H9 (cell line): ENCODE measurements at regions not wholly inside any gene's neighbourhood (a gene's known extent, or its start where the extent isn't known, plus 50 kb on each side); places are given as distances from the start of the nearest gene placed in this dataset.
A peak's percentile ranks its signal among the peaks of the same experiment; 100 is the strongest.

Source experiments
- DNase-seq: peaks from one replicate; pipeline ENCODE4 v3.0.0-alpha.2; 2017
- H2AFZ ChIP-seq: one replicate; pipeline ENCODE4 v1.6.1; 2013; ENCODE audit warnings: mild to moderate bottlenecking, low read length, control low read depth, moderate library complexity
- H2AK5ac ChIP-seq: 2 replicates; pipeline ENCODE4 v1.6.1; 2013; ENCODE audit warnings: low read length, control low read depth, mixed read lengths; ENCODE audit not compliant: insufficient read length
- H2BK120ac ChIP-seq: one replicate; pipeline ENCODE4 v1.6.1; 2013; ENCODE audit warnings: low read depth, mild to moderate bottlenecking, low read length, control low read depth, inconsistent platforms; ENCODE audit not compliant: poor library complexity, severe bottlenecking
- H2BK12ac ChIP-seq: 2 replicates; pipeline ENCODE4 v1.6.1; 2013; ENCODE audit warnings: low read length, control low read depth, mixed read lengths, low read depth; ENCODE audit not compliant: insufficient read length
- H2BK15ac ChIP-seq: 2 replicates; pipeline ENCODE4 v1.6.1; 2013; ENCODE audit warnings: low read depth, low read length, control low read depth
- H2BK20ac ChIP-seq: one replicate; pipeline ENCODE4 v1.6.1; 2013; ENCODE audit warnings: low read depth, mild to moderate bottlenecking, low read length, control low read depth, inconsistent platforms; ENCODE audit not compliant: poor library complexity, severe bottlenecking
- H2BK5ac ChIP-seq: 2 replicates; pipeline ENCODE4 v1.6.1; 2013; ENCODE audit warnings: low read length, control low read depth, mixed read lengths; ENCODE audit not compliant: insufficient read length
- H3K14ac ChIP-seq: 2 replicates; pipeline ENCODE4 v1.6.1; 2013; ENCODE audit warnings: low read length, control low read depth; ENCODE audit not compliant: insufficient read depth
- H3K18ac ChIP-seq: 2 replicates; pipeline ENCODE4 v1.6.1; 2013; ENCODE audit warnings: low read depth, mild to moderate bottlenecking, mixed read lengths, low read length, control low read depth; ENCODE audit not compliant: insufficient read length
- H3K23ac ChIP-seq: 2 replicates; pipeline ENCODE4 v1.6.1; 2013; ENCODE audit warnings: low read length, control low read depth, mixed read lengths, low read depth; ENCODE audit not compliant: insufficient read length
- H3K23me2 ChIP-seq: 2 replicates; pipeline ENCODE4 v1.6.1; 2013; ENCODE audit warnings: low read depth, mild to moderate bottlenecking, mixed read lengths, low read length, control low read depth; ENCODE audit not compliant: insufficient read length, poor library complexity, severe bottlenecking
- H3K27ac ChIP-seq: 2 replicates; pipeline ENCODE4 v1.5.1; 2013; ENCODE audit warnings: low read length, control low read depth, mixed read lengths, low read depth; ENCODE audit not compliant: insufficient read length
- H3K27me3 ChIP-seq: 2 replicates; pipeline ENCODE4 v1.6.1; 2013; ENCODE audit warnings: low read length, control low read depth, inconsistent platforms; ENCODE audit not compliant: insufficient read depth
- H3K4ac ChIP-seq: 2 replicates; pipeline ENCODE4 v1.6.1; 2013; ENCODE audit warnings: low read depth, mild to moderate bottlenecking, control low read depth, inconsistent platforms, low read length, moderate library complexity
- H3K4me1 ChIP-seq: 2 replicates; pipeline ENCODE4 v1.6.1; 2013; ENCODE audit warnings: low read length, control low read depth, inconsistent platforms; ENCODE audit not compliant: insufficient read depth
- H3K4me2 ChIP-seq: 2 replicates; pipeline ENCODE4 v1.6.1; 2013; ENCODE audit warnings: low read length, control low read depth, mixed read lengths; ENCODE audit not compliant: insufficient read length, insufficient read depth
- H3K56ac ChIP-seq: 2 replicates; pipeline ENCODE4 v1.6.1; 2013; ENCODE audit warnings: low read depth, mild to moderate bottlenecking, mixed read lengths, low read length, control low read depth; ENCODE audit not compliant: insufficient read length
- H3K79me1 ChIP-seq: 2 replicates; pipeline ENCODE4 v1.6.1; 2013; ENCODE audit warnings: low read depth, mild to moderate bottlenecking, moderate library complexity, low read length, control low read depth, inconsistent platforms; ENCODE audit not compliant: insufficient read depth, poor library complexity, severe bottlenecking
- H3K79me2 ChIP-seq: 2 replicates; pipeline ENCODE4 v1.6.1; 2013; ENCODE audit warnings: low read length, control low read depth, inconsistent platforms; ENCODE audit not compliant: insufficient read depth
- H3K9ac ChIP-seq: 2 replicates; pipeline ENCODE4 v1.6.1; 2013; ENCODE audit warnings: low read length, control low read depth, mixed read lengths; ENCODE audit not compliant: insufficient read length; ENCODE audit errors: extremely low read depth
- H3K9me3 ChIP-seq: one replicate; pipeline ENCODE4 v1.6.1; 2013; ENCODE audit warnings: low read depth, low read length, inconsistent platforms; ENCODE audit not compliant: control insufficient read depth
- H3T11ph ChIP-seq: one replicate; pipeline ENCODE4 v1.6.1; 2013; ENCODE audit warnings: mild to moderate bottlenecking, low read length, control low read depth, inconsistent platforms
- H4K20me1 ChIP-seq: one replicate; pipeline ENCODE4 v1.6.1; 2013; ENCODE audit not compliant: control insufficient read depth, insufficient read length, insufficient read depth
- H4K5ac ChIP-seq: 2 replicates; pipeline ENCODE4 v1.6.1; 2013; ENCODE audit warnings: low read depth, mild to moderate bottlenecking, mixed read lengths, low read length, control low read depth; ENCODE audit not compliant: insufficient read length
- H4K8ac ChIP-seq: replicated peaks from 2 replicates; pipeline ENCODE4 v1.6.1; 2013; ENCODE audit warnings: low read length, control low read depth, mixed read lengths, low read depth; ENCODE audit not compliant: insufficient read length
- H4K91ac ChIP-seq: 2 replicates; pipeline ENCODE4 v1.6.1; 2013; ENCODE audit warnings: low read depth, mild to moderate bottlenecking, moderate library complexity, mixed read lengths, low read length, control low read depth; ENCODE audit not compliant: insufficient read length
- H3K27ac Mint-ChIP-seq, 3 experiments: 2 replicates in 2 of 3; 3 replicates in 1 of 3; pipeline ENCODE4 v1.8.0; 2020 to 2021; ENCODE audit warnings: mixed read lengths in 3 of 3, mild to moderate bottlenecking in 1 of 3, moderate library complexity in 1 of 3
- H3K27me3 Mint-ChIP-seq: 2 replicates; pipeline ENCODE4 v1.8.0; 2021; ENCODE audit warnings: low read depth, mild to moderate bottlenecking, moderate library complexity, mixed read lengths
- H3K36me3 Mint-ChIP-seq, 3 experiments: 2 replicates in 2 of 3; 3 replicates in 1 of 3; pipeline ENCODE4 v1.8.0; 2020 to 2021; ENCODE audit warnings: low read depth in 3 of 3, mixed read lengths in 3 of 3; ENCODE audit not compliant: insufficient read depth in 1 of 3
- H3K4me1 Mint-ChIP-seq, 2 experiments: 2 replicates each; pipeline ENCODE4 v1.8.0; 2020; ENCODE audit warnings: mixed read lengths in 2 of 2
- H3K4me3 Mint-ChIP-seq, 2 experiments: 2 replicates in 1 of 2; 3 replicates in 1 of 2; pipeline ENCODE4 v1.8.0; 2020 to 2021; ENCODE audit warnings: mild to moderate bottlenecking in 2 of 2, mixed read lengths in 2 of 2, moderate library complexity in 1 of 2
- H3K9me3 Mint-ChIP-seq, 2 experiments: 2 replicates in 1 of 2; 3 replicates in 1 of 2; pipeline ENCODE4 v1.8.0; 2020; ENCODE audit warnings: mild to moderate bottlenecking in 2 of 2, mixed read lengths in 2 of 2, moderate library complexity in 1 of 2
- WGBS: extraction: QIAGEN DNeasy Blood & Tissue Kit; methylation state at CpG from one replicate; pipeline ENCODE4 v1.1.7; 2013; ENCODE audit warnings: missing lambda C conversion rate, low lambda C conversion rate, mixed read lengths; ENCODE audit not compliant: insufficient read length; ENCODE audit errors: extremely low coverage; 5-methylcytosine and 5-hydroxymethylcytosine counted together
- TF ChIP-seq, protein P1 (sequence below): fragments of 200-600 bp; sonication (generic); conservative IDR thresholded peaks from 3 replicates; pipeline ENCODE4 v1.8.0; 2021; ENCODE audit warnings: antibody characterized with exemption, mild to moderate bottlenecking

GRCh38 chr5:54676481-54677340, 159.2 kb downstream of the SNX18 start:
- Histone ChIP-seq H2AFZ (no peak overlapping the region), H4K8ac (no peak overlapping the region), H3K18ac (no peak overlapping the region), H3K9me3 (no peaks in the 10 kb centered on the region), H3K4me2 (no peak overlapping the region), H2BK120ac (no peak overlapping the region), H3K14ac (no peak overlapping the region), H2BK20ac (no peak overlapping the region), H4K20me1 (no peaks in the 10 kb centered on the region), H3K79me2 (no peaks in the 10 kb centered on the region), H3K4ac (no peak overlapping the region), H3K23ac (no peak overlapping the region), H3K9ac (no peak overlapping the region), H2BK15ac (no peak overlapping the region), H3K23me2 (no peaks in the 10 kb centered on the region), H3K27me3 (no peaks in the 10 kb centered on the region), H3T11ph (no peak overlapping the region), H4K5ac (no peak overlapping the region), H3K27ac (no peak overlapping the region), H2AK5ac (no peak overlapping the region), H2BK5ac (no peak overlapping the region), H3K79me1 (no peaks in the 10 kb centered on the region), H3K4me1 (no peaks in the 10 kb centered on the region), H3K56ac (no peak overlapping the region), H2BK12ac (no peak overlapping the region), H4K91ac (no peak overlapping the region)
- TF ChIP-seq, protein P1, sequence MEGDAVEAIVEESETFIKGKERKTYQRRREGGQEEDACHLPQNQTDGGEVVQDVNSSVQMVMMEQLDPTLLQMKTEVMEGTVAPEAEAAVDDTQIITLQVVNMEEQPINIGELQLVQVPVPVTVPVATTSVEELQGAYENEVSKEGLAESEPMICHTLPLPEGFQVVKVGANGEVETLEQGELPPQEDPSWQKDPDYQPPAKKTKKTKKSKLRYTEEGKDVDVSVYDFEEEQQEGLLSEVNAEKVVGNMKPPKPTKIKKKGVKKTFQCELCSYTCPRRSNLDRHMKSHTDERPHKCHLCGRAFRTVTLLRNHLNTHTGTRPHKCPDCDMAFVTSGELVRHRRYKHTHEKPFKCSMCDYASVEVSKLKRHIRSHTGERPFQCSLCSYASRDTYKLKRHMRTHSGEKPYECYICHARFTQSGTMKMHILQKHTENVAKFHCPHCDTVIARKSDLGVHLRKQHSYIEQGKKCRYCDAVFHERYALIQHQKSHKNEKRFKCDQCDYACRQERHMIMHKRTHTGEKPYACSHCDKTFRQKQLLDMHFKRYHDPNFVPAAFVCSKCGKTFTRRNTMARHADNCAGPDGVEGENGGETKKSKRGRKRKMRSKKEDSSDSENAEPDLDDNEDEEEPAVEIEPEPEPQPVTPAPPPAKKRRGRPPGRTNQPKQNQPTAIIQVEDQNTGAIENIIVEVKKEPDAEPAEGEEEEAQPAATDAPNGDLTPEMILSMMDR, result no peak
- Mint-ChIP-seq H3K4me1 (no peaks in the 10 kb centered on the region), H3K27me3 (peaks cover 2% of the 10 kb centered on the region; the same call in 1 of the 2 replicates), H3K4me3 (no peak overlapping the region), H3K27ac (peak overlapping the region in 1 of 3 experiments; percentile 6; a peak in 1 of 7 replicates), H3K36me3 (peaks cover 5 to 8% (median 7%) of the 10 kb centered on the region in 3 experiments; a peak in 6 of 7 replicates), H3K9me3 (peaks cover 7 to 20% of the 10 kb centered on the region in 2 experiments)
- WGBS, result no CpG with 5 or more reads among the region's 3 CpGs
- DNase-seq, result no peak
